HEK293T (cell line): ENCODE measurements at regions not wholly inside any gene's neighbourhood (a gene's known extent, or its start where the extent isn't known, plus 50 kb on each side); places are given as distances from the start of the nearest gene placed in this dataset.

Experiments used
- BHLHE40 ChIP-seq: fragments of 450-650 bp; IDR thresholded peaks from 2 replicates; pipeline ENCODE4 v1.6.1; 2016; ENCODE audit warnings: mild to moderate bottlenecking, moderate library complexity, borderline replicate concordance
- CTBP1 ChIP-seq: fragments of 450-650 bp; IDR thresholded peaks from 2 replicates; pipeline ENCODE4 v1.6.1; 2016; ENCODE audit warnings: borderline replicate concordance
- ELF4 ChIP-seq: fragments of 450-650 bp; IDR thresholded peaks from 2 replicates; pipeline ENCODE4 v1.6.1; 2017; ENCODE audit warnings: antibody characterized with exemption
- FOXA1 ChIP-seq: fragments of 450-650 bp; IDR thresholded peaks from 2 replicates; pipeline ENCODE4 v1.6.1; 2016; ENCODE audit warnings: mild to moderate bottlenecking
- FOXM1 ChIP-seq: fragments of 450-650 bp; IDR thresholded peaks from 2 replicates; pipeline ENCODE4 v1.6.1; 2017; ENCODE audit warnings: mild to moderate bottlenecking, borderline replicate concordance
- HDGF ChIP-seq: fragments of 450-650 bp; IDR thresholded peaks from 2 replicates; pipeline ENCODE4 v1.6.1; 2017; ENCODE audit warnings: antibody characterized with exemption, borderline replicate concordance
- L3MBTL2 ChIP-seq: fragments of 450-650 bp; conservative IDR thresholded peaks from 2 replicates; pipeline ENCODE4 v1.6.1; 2016; ENCODE audit warnings: mild to moderate bottlenecking
- SP1 ChIP-seq: fragments of 450-650 bp; IDR thresholded peaks from 2 replicates; pipeline ENCODE4 v1.6.1; 2017
- SUZ12 ChIP-seq: fragments of 450-650 bp; IDR thresholded peaks from 2 replicates; pipeline ENCODE4 v1.6.1; 2016; ENCODE audit warnings: mild to moderate bottlenecking
- TARDBP ChIP-seq: fragments of 450-650 bp; IDR thresholded peaks from 2 replicates; pipeline ENCODE4 v1.6.1; 2016
- ZNF384 ChIP-seq: fragments of 450-650 bp; IDR thresholded peaks from 2 replicates; pipeline ENCODE4 v1.6.1; 2016
- TF ChIP-seq, protein P1 (sequence below): fragments of 450-650 bp; IDR thresholded peaks from 2 replicates; pipeline ENCODE4 v1.6.1; 2016

- TF ChIP-seq, protein P1, sequence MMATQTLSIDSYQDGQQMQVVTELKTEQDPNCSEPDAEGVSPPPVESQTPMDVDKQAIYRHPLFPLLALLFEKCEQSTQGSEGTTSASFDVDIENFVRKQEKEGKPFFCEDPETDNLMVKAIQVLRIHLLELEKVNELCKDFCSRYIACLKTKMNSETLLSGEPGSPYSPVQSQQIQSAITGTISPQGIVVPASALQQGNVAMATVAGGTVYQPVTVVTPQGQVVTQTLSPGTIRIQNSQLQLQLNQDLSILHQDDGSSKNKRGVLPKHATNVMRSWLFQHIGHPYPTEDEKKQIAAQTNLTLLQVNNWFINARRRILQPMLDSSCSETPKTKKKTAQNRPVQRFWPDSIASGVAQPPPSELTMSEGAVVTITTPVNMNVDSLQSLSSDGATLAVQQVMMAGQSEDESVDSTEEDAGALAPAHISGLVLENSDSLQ, result no peak
- TF ChIP-seq ELF4 (no peak), ZNF384 (no peak), SUZ12 (no peak), TARDBP (no peak), HDGF (no peak), BHLHE40 (no peak), FOXM1 (no peak), SP1 (no peak), CTBP1 (no peak), L3MBTL2 (no peak), FOXA1 (no peak)
These were observed 138.4 kb upstream of the NAALADL2 start for GRCh38 chr3:174720717-174721116.
